Mucosa of rectum (tissue), 2 donors: ENCODE measurements at regions not wholly inside any gene's neighbourhood (a gene's known extent, or its start where the extent isn't known, plus 50 kb on each side); places are given as distances from the start of the nearest gene placed in this dataset.

Experiments used
- H3K27ac ChIP-seq, 2 donors: one replicate each; pipeline ENCODE4 v1.7.0; 2013; ENCODE audit warnings: inconsistent platforms in 2 of 2, low read depth in 2 of 2, low read length in 2 of 2
- H3K27me3 ChIP-seq, 2 donors: one replicate each; pipeline ENCODE4 v1.7.0; 2013; ENCODE audit warnings: low read length in 2 of 2; ENCODE audit not compliant: control insufficient read depth in 2 of 2, insufficient read depth in 2 of 2
- H3K36me3 ChIP-seq, 2 donors: one replicate each; pipeline ENCODE4 v1.7.0; 2013; ENCODE audit warnings: low read length in 2 of 2; ENCODE audit not compliant: control insufficient read depth in 2 of 2, insufficient read depth in 2 of 2
- H3K4me1 ChIP-seq, 2 donors: one replicate each; pipeline ENCODE4 v1.7.0; 2013; ENCODE audit warnings: low read length in 2 of 2, mild to moderate bottlenecking in 1 of 2; ENCODE audit not compliant: control insufficient read depth in 2 of 2, insufficient read depth in 2 of 2
- H3K4me3 ChIP-seq, 2 donors: one replicate each; pipeline ENCODE4 v1.7.0; 2013; ENCODE audit warnings: low read length in 2 of 2
- H3K9ac ChIP-seq, 2 donors: one replicate each; pipeline ENCODE4 v1.7.0; 2013; ENCODE audit warnings: low read length in 2 of 2, low read depth in 1 of 2, mild to moderate bottlenecking in 1 of 2
- H3K9me3 ChIP-seq, 2 donors: one replicate each; pipeline ENCODE4 v1.7.0; 2013; ENCODE audit warnings: low read length in 2 of 2; ENCODE audit not compliant: control insufficient read depth in 2 of 2
- donor health status: healthy.
- donor health status: Normal muscosa, but diverticular disease.

DNA sequence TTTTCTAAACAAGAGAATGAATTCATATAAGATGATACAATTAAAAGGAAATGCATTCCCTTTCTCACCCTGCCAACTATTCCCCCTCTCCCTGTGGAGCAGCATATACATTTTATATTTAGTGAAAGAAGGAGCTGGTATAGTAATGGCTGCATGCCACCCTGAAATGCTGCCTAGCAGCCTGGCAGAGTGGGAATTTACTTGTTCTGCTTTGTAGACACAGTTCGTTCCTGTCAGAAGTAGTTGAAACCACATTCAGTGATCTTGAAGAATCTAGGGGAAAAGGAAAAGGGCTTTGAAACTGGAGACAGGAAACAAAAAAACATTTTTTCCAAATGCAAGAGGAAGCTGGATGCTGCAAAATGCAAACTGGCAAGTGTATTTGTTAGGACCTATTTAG, 176.0 kb upstream of the PLEKHA5 start:
- Histone ChIP-seq H3K27ac (no peak overlapping the region), H3K4me3 (no peak overlapping the region), H3K27me3 (no peaks in the 10 kb centered on the region)

DNA sequence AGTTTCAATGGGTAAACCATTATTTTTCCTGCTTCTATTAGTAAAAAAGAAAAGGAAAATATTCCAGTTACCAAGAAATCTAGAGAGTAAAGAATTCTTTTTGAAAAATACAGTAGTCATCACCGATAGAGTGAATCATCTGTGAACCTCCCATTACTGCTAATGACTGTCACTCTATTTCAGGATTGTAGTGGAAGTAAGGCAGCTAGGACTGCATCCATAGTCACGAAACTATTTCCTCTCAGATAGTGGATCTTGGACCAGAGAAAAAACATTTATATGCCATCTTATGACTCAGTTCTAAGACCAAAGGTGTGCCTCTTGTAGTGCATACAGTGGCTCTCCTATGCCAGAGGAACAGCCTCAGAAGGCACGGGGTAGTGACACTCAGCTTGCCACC, 173.9 kb upstream of the PLEKHA5 start:
- no peak overlapping the region for H3K4me3 ChIP-seq
- H3K27ac ChIP-seq = no peak overlapping the region
- H3K36me3 ChIP-seq = no peaks in the 10 kb centered on the region
- H3K9ac ChIP-seq = no peak overlapping the region
- H3K27me3 ChIP-seq = no peaks in the 10 kb centered on the region
- no peaks in the 10 kb centered on the region for H3K9me3 ChIP-seq
- H3K4me1 ChIP-seq = no peaks in the 10 kb centered on the region

More for the DNA sequence above, 176.0 kb upstream of the PLEKHA5 start:
- H3K9ac ChIP-seq = no peak overlapping the region
- no peaks in the 10 kb centered on the region for H3K9me3 ChIP-seq
- no peaks in the 10 kb centered on the region for H3K4me1 ChIP-seq
- H3K36me3 ChIP-seq = no peaks in the 10 kb centered on the region

DNA sequence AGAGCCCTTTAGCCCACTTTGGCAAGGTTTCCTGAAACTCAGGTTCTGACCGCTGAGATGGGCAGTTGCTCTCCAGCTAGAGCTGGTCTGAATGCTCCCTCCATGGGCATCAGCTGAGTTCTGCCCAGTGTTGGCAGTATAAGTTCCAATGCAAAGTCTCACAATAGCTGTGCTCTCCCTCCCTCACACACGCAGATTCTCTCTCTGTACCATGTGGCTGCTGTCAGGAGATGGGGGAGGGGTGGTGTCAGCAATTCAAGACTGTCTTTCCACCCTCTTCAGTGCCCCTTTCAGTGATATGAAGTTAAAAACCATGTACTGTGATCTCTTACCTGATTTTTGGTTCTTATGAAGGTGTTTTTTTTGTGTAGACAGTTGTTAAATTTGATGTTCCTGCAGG, 164.3 kb upstream of the PLEKHA5 start:
- Histone ChIP-seq H3K9me3 (no peaks in the 10 kb centered on the region), H3K27me3 (no peaks in the 10 kb centered on the region), H3K4me1 (no peaks in the 10 kb centered on the region), H3K9ac (no peak overlapping the region), H3K4me3 (no peak overlapping the region), H3K27ac (no peak overlapping the region), H3K36me3 (no peaks in the 10 kb centered on the region)

DNA sequence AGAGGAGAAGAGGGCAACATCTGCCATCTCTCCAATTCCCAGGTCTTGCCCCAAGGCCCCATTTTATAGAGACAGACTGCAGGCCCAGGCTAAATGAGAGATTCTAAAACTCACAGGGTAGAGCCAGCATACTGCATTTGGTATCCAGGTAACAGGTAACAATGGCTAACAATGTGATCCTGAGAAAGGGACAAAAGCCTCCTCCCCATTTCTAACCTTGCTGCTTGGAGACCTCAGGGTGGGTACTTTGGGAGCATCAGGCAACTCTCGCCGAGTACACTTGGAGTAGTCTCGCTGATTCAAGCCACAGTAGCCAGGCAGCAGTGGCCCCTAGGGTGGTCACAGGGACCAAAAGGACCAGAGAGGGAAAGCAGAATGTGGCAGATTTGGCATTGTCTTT, 162.6 kb upstream of the PLEKHA5 start:
- no peaks in the 10 kb centered on the region for H3K36me3 ChIP-seq
- no peak overlapping the region for H3K9ac ChIP-seq
- no peaks in the 10 kb centered on the region for H3K27me3 ChIP-seq
- H3K27ac ChIP-seq = no peak overlapping the region
- H3K4me1 ChIP-seq = no peaks in the 10 kb centered on the region
- no peak overlapping the region for H3K4me3 ChIP-seq
- H3K9me3 ChIP-seq = no peaks in the 10 kb centered on the region

DNA sequence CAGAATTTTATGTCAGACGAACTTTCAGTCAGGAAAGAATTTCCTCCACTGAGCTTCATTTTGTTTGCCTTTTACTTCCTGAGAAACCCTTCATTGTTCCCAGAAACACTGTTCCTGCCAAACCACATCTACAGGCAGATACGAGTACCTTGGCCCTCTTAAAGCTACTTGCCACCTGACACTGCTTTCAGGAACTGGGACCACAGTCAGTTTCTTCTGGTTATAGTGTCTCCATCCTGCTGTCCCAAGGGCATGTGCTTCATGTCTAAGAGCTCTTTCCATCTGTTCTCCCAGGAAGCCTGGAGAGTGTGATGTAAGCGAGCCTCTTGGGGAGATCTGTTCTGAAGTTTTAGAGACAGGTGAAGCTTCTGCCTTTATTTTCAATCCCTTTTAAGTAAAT, 161.7 kb upstream of the PLEKHA5 start:
- Histone ChIP-seq H3K9me3 (no peaks in the 10 kb centered on the region), H3K27ac (no peak overlapping the region), H3K4me1 (no peaks in the 10 kb centered on the region)

DNA sequence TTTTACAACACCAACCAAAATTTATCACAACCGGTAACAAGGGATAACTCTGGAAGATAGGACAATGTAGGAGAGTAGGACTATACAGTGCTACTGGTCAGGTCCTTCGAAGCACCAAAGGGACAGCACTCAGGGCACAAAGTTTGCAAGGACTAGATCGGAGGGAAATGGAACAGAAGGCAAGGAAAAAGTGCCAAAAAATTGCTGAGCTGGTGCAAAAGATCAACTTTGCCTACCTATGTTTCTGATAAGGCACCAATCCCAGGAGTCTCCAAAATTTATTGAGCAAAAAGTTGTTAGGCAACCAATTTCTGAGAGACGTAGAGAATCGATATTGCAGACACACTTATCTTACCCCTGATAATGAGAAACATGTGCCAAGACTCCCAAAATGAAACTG, 160.0 kb upstream of the PLEKHA5 start:
- H3K4me1 ChIP-seq = no peaks in the 10 kb centered on the region
- no peak overlapping the region for H3K4me3 ChIP-seq
- H3K27me3 ChIP-seq = no peaks in the 10 kb centered on the region
- H3K36me3 ChIP-seq = no peaks in the 10 kb centered on the region
- no peak overlapping the region for H3K27ac ChIP-seq
- H3K9ac ChIP-seq = no peak overlapping the region
- no peaks in the 10 kb centered on the region for H3K9me3 ChIP-seq

More for the DNA sequence above, 161.7 kb upstream of the PLEKHA5 start:
- Histone ChIP-seq H3K9ac (no peak overlapping the region), H3K36me3 (no peaks in the 10 kb centered on the region), H3K4me3 (no peak overlapping the region), H3K27me3 (no peaks in the 10 kb centered on the region)

DNA sequence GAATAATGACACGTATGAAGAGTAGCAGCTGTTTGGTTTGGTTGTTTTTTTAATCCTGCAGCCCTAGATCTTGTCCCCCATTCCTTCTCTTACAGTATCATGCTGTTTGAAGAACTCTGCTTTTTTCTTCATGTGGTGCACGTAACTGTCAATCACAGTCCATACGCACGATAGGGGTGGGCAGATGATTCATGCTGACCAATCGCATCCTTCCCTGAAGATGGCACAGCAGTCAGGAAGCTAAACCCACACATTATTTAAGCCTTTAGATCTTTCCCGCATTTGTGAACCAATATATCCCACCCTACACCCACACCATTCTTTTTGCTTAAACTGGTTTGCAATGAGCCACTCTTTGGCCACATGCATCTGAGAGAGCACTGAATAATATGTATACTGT, 158.9 kb upstream of the PLEKHA5 start:
- Histone ChIP-seq H3K4me3 (no peak overlapping the region), H3K36me3 (no peaks in the 10 kb centered on the region), H3K9ac (no peak overlapping the region), H3K9me3 (no peaks in the 10 kb centered on the region), H3K27me3 (no peaks in the 10 kb centered on the region), H3K27ac (no peak overlapping the region), H3K4me1 (no peaks in the 10 kb centered on the region)

DNA sequence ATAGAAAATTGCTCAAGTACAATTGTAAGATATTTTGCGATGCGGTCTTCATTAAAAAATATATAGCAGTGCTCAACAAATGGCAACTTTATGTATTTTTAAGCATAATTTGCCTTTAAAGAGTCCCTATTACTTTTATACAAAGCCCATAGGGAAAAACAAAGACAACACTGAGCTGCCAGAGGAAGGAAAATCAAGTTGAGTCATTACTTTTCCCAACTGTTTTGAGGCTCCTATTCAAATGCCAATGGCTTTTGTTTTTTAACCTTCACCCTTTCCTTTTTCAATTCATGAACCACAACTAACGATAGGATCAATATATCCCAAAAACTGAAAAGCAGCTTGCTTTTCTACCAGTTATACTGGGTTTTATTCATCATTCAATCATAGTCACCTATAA, 157.6 kb upstream of the PLEKHA5 start:
- Histone ChIP-seq H3K4me1 (no peaks in the 10 kb centered on the region), H3K36me3 (no peaks in the 10 kb centered on the region), H3K4me3 (no peak overlapping the region), H3K9me3 (no peaks in the 10 kb centered on the region), H3K27me3 (no peaks in the 10 kb centered on the region), H3K9ac (no peak overlapping the region), H3K27ac (no peak overlapping the region)

DNA sequence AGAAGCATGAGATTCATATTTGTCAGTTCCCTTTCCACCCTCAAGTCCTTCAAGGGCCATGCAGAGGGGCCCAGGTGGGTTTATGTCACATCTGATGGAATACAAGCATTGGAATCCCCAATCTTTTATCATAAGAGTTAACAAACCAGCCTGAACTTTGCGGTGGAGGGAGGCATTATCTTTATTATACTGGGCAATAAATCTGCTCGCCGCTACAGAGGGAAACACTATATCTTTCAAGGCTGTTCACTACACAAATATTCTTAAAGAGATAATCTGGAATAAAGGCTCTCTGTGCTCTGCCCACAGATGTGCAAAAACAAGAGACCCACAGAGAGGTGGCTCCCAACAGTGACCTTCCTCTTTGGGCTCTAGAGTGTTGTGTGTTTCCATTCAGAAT, 153.6 kb upstream of the PLEKHA5 start:
- Histone ChIP-seq H3K9me3 (no peaks in the 10 kb centered on the region), H3K27me3 (no peaks in the 10 kb centered on the region), H3K27ac (no peak overlapping the region), H3K36me3 (no peaks in the 10 kb centered on the region), H3K4me1 (no peaks in the 10 kb centered on the region), H3K4me3 (no peak overlapping the region), H3K9ac (no peak overlapping the region)

DNA sequence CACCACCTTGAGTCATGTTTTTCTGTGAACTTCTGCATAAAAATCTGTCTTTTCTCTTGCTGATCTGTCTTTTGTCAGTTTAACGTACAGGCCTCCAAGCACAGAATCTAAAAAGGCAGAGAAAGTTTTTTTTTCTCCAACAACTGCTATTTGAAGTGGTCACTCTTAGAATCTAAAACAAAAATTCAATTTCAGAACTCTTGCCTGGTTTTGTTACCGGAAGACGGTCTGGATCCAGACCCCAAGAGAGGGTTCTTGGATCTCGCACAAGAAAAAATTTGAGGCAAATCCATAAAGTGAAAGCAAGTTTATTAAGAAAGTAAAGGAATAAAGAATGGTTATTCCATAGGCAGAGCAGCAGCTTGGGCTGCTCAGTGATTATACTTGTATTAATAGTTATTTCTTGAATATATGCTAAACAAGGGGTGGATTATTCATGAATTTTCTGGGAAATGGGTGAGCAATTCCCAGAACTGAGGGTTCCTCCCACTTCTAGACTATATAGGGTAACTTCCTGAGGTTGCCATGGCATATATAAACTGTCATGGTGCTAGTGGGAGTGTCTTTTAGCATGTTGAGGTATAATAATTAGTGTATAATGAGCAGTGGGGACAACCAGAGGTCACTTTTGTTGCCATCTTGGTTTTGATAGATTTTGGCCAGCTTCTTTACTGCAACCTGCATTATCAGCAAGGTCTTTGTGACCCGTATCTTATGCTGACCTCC, 150.0 kb upstream of the PLEKHA5 start:
- H3K9me3 ChIP-seq = no peaks in the 10 kb centered on the region
- no peak overlapping the region for H3K4me3 ChIP-seq
- no peaks in the 10 kb centered on the region for H3K4me1 ChIP-seq
- no peak overlapping the region for H3K9ac ChIP-seq
- no peak overlapping the region for H3K27ac ChIP-seq
- H3K27me3 ChIP-seq = no peaks in the 10 kb centered on the region
- no peaks in the 10 kb centered on the region for H3K36me3 ChIP-seq

DNA sequence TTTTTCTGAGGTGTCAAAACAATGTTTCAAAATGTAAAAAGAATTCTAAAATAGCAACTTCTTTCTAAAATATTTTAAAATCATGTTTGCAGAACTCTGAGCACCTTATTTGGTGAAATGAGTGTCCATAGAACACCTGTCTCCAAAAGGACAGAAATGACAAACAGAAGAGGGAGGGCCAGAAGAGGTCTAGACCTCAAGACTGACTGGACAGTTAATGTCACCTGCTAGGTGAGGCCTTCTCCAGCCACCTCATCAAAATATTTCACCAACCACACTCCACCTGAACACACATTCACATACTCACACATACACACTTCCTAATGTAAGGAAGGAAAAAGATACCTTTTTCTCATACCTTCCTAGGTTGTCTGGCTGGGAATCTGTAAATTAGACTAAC, 147.8 kb upstream of the PLEKHA5 start:
- H3K9ac ChIP-seq = no peak overlapping the region
- no peaks in the 10 kb centered on the region for H3K4me1 ChIP-seq
- no peaks in the 10 kb centered on the region for H3K36me3 ChIP-seq

More for the DNA sequence above, 147.8 kb upstream of the PLEKHA5 start:
- Histone ChIP-seq H3K4me3 (no peak overlapping the region), H3K27ac (no peak overlapping the region), H3K27me3 (no peaks in the 10 kb centered on the region), H3K9me3 (no peaks in the 10 kb centered on the region)
